IPS-20b (cell line): ENCODE measurements at regions not wholly inside any gene's neighbourhood (a gene's known extent, or its start where the extent isn't known, plus 50 kb on each side); places are given as distances from the start of the nearest gene placed in this dataset.

Experiments
- H3K27ac ChIP-seq: one replicate; pipeline ENCODE4 v1.5.1; 2013; ENCODE audit warnings: low read length
- H3K27me3 ChIP-seq: 2 replicates; pipeline ENCODE4 v1.6.1; 2013; ENCODE audit warnings: mild to moderate bottlenecking, low read length, inconsistent platforms; ENCODE audit not compliant: insufficient read depth
- H3K36me3 ChIP-seq: 2 replicates; pipeline ENCODE4 v1.6.1; 2013; ENCODE audit warnings: low read depth, mild to moderate bottlenecking, inconsistent platforms, low read length, moderate library complexity; ENCODE audit not compliant: insufficient read depth
- H3K4me1 ChIP-seq: 2 replicates; pipeline ENCODE4 v1.6.1; 2013; ENCODE audit warnings: mild to moderate bottlenecking, control low read depth, inconsistent platforms, low read length, moderate library complexity; ENCODE audit not compliant: insufficient read depth
- H3K4me3 ChIP-seq: 2 replicates; pipeline ENCODE4 v1.5.1; 2013; ENCODE audit warnings: mild to moderate bottlenecking, low read length, inconsistent platforms
- H3K9ac ChIP-seq: 2 replicates; pipeline ENCODE4 v1.6.1; 2013; ENCODE audit warnings: low read depth, mild to moderate bottlenecking, inconsistent platforms, low read length, moderate library complexity
- H3K9me3 ChIP-seq: 2 replicates; pipeline ENCODE4 v1.6.1; 2013; ENCODE audit warnings: mild to moderate bottlenecking, low read depth, low read length, inconsistent platforms; ENCODE audit not compliant: insufficient read depth

DNA sequence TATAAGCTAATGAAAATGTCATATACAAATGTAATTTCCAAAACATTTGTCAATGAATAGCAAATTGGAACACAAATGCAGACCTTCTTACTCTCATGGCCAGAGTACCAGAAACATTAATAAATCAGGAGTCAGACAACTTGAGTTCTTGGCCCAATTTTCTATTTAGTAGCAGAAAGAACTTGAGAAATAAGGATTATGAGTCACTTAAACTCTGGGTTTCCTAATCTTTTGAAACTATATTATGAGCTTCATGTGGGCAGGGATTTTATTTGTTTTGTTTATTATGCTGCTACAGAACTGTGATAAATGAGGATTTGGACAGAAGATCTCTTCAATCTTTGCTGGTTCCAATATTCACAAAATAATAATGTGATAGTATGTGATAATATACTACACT lies 686.7 kb downstream of the NR4A2 start:
- H3K36me3 ChIP-seq = no peaks in the 10 kb centered on the region
- H3K9ac ChIP-seq = no peak overlapping the region
- no peak overlapping the region for H3K4me3 ChIP-seq
- H3K9me3 ChIP-seq = no peaks in the 10 kb centered on the region
- no peaks in the 10 kb centered on the region for H3K4me1 ChIP-seq
- no peaks in the 10 kb centered on the region for H3K27me3 ChIP-seq
- no peak overlapping the region for H3K27ac ChIP-seq

- H3K9me3 ChIP-seq = no peaks in the 10 kb centered on the region
- no peak overlapping the region for H3K4me3 ChIP-seq
- H3K27ac ChIP-seq = no peak overlapping the region
- no peaks in the 10 kb centered on the region for H3K27me3 ChIP-seq
- no peaks in the 10 kb centered on the region for H3K36me3 ChIP-seq
- H3K9ac ChIP-seq = no peak overlapping the region
- H3K4me1 ChIP-seq = no peaks in the 10 kb centered on the region
Measured at GRCh38 chr2:155643056-155643775, 689.3 kb downstream of the NR4A2 start.

DNA sequence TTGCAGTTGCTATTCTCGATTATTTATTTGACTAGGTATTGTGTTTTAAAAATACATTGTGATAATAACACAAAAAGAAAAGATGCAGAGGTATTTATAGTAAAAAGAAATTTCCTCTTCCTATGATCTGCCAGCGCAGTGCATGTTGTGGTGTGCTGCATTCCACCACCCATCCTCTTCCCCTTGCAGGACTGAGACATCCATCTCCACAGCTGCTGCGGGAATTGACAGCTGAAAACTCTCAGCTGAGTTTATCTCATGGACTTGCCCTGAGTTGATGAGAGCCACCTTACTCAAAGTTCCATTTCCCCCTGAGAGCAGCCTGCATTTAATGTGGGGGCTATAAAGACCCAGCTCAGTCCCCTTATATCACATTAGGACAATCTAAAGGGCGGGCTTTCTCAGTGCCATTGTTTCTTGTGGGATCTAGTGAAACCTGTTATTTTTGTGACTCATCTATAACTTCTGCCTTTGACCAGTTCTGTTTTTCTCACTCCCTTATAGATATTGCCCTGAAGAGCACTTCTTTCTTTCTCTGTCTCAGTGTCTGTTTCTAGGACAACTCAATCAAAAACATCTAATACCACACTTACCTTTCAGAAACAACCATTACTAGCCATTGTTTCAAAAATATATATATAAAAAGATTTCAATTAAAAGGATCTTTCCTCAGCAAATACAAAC lies 698.5 kb downstream of the NR4A2 start:
- no peaks in the 10 kb centered on the region for H3K27me3 ChIP-seq
- H3K27ac ChIP-seq = no peak overlapping the region
- no peak overlapping the region for H3K9ac ChIP-seq
- no peak overlapping the region for H3K4me3 ChIP-seq
- no peaks in the 10 kb centered on the region for H3K36me3 ChIP-seq
- H3K4me1 ChIP-seq = no peaks in the 10 kb centered on the region
- H3K9me3 ChIP-seq = no peaks in the 10 kb centered on the region; the same call in 1 of the 2 replicates

GRCh38 chr2:155633060-155633839 lies 699.3 kb downstream of the NR4A2 start:
- no peak overlapping the region for H3K4me3 ChIP-seq
- no peaks in the 10 kb centered on the region for H3K4me1 ChIP-seq
- H3K27me3 ChIP-seq = no peaks in the 10 kb centered on the region
- H3K36me3 ChIP-seq = no peaks in the 10 kb centered on the region
- H3K9ac ChIP-seq = no peak overlapping the region
- no peaks in the 10 kb centered on the region; the same call in 1 of the 2 replicates for H3K9me3 ChIP-seq
- no peak overlapping the region for H3K27ac ChIP-seq

GRCh38 chr2:155630760-155631159 lies 701.8 kb downstream of the NR4A2 start:
- Histone ChIP-seq H3K4me1 (no peaks in the 10 kb centered on the region), H3K9me3 (no peaks in the 10 kb centered on the region; the same call in 1 of the 2 replicates), H3K9ac (no peak overlapping the region), H3K4me3 (no peak overlapping the region), H3K36me3 (no peaks in the 10 kb centered on the region), H3K27me3 (no peaks in the 10 kb centered on the region), H3K27ac (no peak overlapping the region)

GRCh38 chr2:155622443-155622842 lies 710.1 kb downstream of the NR4A2 start:
- no peaks in the 10 kb centered on the region for H3K36me3 ChIP-seq
- no peaks in the 10 kb centered on the region for H3K27me3 ChIP-seq
- H3K9ac ChIP-seq = no peak overlapping the region
- H3K9me3 ChIP-seq = no peaks in the 10 kb centered on the region
- no peak overlapping the region for H3K27ac ChIP-seq
- no peaks in the 10 kb centered on the region for H3K4me1 ChIP-seq
- no peak overlapping the region for H3K4me3 ChIP-seq

GRCh38 chr2:155600914-155601760 lies 731.4 kb downstream of the NR4A2 start:
- Histone ChIP-seq H3K27me3 (no peaks in the 10 kb centered on the region), H3K36me3 (no peaks in the 10 kb centered on the region), H3K9me3 (no peaks in the 10 kb centered on the region), H3K27ac (no peak overlapping the region), H3K4me1 (no peaks in the 10 kb centered on the region), H3K9ac (no peak overlapping the region), H3K4me3 (no peak overlapping the region)

- Histone ChIP-seq H3K9ac (no peak overlapping the region), H3K27me3 (no peaks in the 10 kb centered on the region), H3K4me3 (no peak overlapping the region), H3K27ac (no peak overlapping the region), H3K36me3 (no peaks in the 10 kb centered on the region), H3K4me1 (no peaks in the 10 kb centered on the region), H3K9me3 (no peaks in the 10 kb centered on the region)
Measured at GRCh38 chr2:155600296-155600695, 732.2 kb downstream of the NR4A2 start.

GRCh38 chr2:155599834-155600233 lies 732.7 kb downstream of the NR4A2 start:
- Histone ChIP-seq H3K36me3 (no peaks in the 10 kb centered on the region), H3K4me1 (no peaks in the 10 kb centered on the region), H3K9ac (no peak overlapping the region), H3K27me3 (no peaks in the 10 kb centered on the region), H3K9me3 (no peaks in the 10 kb centered on the region), H3K27ac (no peak overlapping the region), H3K4me3 (no peak overlapping the region)

DNA sequence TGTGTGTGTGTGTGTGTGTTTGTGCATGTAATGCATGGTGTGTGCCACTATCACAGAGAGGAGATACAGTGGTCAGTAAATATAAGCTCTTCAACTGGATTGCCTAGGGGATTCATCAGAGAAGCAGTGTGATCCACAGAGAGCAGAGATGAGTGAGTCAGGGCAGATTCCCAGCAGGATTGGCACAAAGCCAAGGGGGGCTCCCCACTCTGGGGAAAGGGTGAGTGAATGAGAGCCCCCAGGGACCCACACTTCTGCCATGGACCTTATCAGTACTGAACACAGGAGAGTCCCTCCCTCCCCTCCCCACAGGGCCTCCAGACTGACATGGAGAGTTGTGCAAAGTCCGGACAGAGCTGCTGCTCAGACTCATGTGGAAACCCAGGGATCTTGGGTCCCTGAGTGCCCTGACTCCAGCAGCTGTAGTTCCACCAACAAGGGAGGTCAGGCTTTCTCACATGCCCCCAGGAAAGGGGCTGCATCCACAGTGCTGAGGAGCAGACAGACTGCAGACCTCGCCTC lies 748.8 kb downstream of the NR4A2 start:
- Histone ChIP-seq H3K27ac (no peak overlapping the region), H3K9me3 (no peaks in the 10 kb centered on the region), H3K36me3 (no peaks in the 10 kb centered on the region), H3K4me3 (no peak overlapping the region), H3K4me1 (no peaks in the 10 kb centered on the region), H3K9ac (no peak overlapping the region), H3K27me3 (no peaks in the 10 kb centered on the region)

GRCh38 chr2:155574941-155575340 lies 757.6 kb downstream of the NR4A2 start:
- H3K4me3 ChIP-seq = no peak overlapping the region
- H3K36me3 ChIP-seq = no peaks in the 10 kb centered on the region
- H3K4me1 ChIP-seq = no peaks in the 10 kb centered on the region
- no peak overlapping the region for H3K27ac ChIP-seq
- no peaks in the 10 kb centered on the region for H3K9me3 ChIP-seq
- H3K27me3 ChIP-seq = no peaks in the 10 kb centered on the region
- H3K9ac ChIP-seq = no peak overlapping the region
